ENCODE measurements at regions not wholly inside any gene's neighbourhood (a gene's known extent, or its start where the extent isn't known, plus 50 kb on each side); places are given as distances from the start of the nearest gene placed in this dataset.
"Not testable (repeated sequence)": the region's sequence is repeated elsewhere in the genome, so short reads cannot be mapped to it uniquely, and the experiment has no call there.

DNA sequence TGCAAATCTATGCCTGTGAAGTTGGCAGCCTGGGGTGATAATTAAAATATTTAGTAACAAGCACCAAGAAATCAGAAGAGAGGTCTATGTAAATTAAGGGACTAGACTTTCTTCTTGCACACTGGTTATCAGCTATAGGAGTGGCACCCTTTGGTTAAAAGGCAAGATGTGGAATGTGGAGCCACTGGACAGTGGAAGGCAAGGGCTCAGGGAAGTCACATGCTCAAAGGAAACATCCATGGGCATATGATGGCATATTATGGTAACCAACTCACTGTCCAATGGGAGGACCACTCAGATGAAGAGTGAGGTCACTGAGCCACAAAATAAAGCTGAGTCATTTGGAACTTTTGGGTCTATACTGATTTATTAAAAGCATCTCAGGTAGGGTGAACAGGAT is 165.6 kb upstream of the PRICKLE2 start:
- no peak for DNase-seq (ENCODE audit: low read depth)

DNA sequence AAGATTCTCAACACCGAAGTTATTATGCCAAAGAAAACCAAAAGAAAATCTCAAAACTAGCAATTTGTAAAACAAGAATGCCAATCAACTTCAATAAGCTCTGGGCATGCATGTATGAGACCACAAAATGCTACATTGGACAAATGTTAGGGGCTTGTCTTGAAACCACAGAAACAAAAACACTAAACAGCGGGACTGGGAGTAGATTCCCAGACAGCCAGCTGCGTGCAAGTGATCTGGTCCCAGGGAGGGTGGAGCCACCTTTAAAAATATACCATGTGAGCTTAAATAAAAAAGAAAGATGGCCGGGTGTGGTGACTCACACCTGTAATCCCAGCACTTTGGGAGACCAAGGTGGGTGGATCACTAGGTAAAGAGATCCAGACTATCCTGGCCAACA is 163.6 kb upstream of the PRICKLE2 start:
- DNase-seq (ENCODE audit: low read depth): no peak

DNA sequence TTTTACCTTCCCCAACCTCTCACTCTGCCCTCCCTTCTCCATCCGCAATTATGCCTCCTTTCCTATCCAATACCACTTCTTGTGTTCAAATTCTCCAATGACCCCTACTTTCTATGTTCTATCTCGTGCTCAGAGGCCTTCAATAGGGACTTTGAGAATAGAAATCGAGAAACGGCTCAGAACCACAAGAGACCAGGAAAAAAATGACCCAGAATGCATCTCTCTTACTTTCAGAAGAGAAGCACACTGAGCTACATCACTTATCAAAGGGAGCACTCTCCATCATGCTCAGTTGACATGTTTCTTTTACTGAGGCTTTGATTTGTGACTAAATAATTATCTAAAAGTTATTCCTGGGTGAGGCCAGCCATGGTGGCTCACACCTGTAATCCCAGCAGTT is 162.4 kb upstream of the PRICKLE2 start:
- DNase-seq (ENCODE audit: low read depth): no peak

DNA sequence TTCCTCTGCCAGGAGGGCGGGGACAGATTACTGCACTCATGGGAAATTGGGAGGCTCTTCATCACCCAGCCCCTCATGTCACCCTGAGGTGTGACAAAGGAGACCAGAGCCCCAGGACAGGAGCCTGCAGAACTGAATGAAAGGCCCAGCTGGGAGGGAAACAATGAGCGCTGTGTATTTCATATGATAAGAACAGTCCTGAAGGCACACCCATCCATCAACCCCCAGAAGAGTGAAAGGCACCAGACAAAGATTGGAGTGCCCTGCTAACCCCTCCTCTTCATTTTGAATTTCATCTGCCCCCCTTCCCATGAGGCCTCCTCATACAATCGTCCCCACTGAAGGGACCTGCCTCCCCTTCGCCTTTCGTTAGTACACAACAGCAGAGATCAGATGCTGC is 160.0 kb upstream of the PRICKLE2 start:
- no peak for DNase-seq (ENCODE audit: low read depth)

DNA sequence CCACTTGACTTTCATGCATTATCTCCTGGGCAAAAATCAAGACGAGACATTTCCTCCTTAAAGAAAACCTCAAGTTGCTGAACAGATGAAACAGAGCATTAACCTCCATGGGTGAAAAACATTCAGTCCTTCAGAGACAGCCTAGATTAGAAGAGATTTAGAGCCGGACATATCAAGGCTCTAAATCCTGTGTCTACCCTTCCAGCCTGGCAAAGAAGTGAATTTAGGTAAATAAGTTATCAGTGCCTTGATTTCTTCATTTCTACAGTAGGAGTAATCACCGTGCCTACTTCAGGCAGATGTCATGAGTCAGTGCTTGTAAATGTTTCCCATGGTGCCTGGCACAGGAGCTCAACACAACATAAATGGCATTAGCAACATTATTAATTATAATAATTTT is 159.3 kb upstream of the PRICKLE2 start:
- no peak for DNase-seq (ENCODE audit: low read depth)

DNA sequence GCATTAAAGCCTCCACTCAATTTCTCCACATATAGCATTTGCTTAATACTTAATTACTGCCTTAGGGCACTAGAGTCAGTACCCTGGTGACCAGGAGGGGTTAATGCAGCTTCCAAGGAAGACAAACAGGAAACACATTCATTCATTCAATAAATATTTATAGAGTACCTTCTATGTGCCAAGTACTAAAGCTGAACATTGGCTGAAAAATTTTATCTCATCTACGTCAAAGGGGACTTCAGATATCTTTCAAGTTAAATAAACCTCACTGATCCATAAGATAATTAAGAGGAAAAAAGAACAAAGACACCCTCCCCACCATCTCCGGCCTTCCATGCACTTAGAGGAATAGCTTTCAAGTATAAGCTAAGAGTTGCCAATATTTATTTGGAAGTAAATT is 156.9 kb upstream of the PRICKLE2 start:
- no peak for DNase-seq (ENCODE audit: low read depth)

DNA sequence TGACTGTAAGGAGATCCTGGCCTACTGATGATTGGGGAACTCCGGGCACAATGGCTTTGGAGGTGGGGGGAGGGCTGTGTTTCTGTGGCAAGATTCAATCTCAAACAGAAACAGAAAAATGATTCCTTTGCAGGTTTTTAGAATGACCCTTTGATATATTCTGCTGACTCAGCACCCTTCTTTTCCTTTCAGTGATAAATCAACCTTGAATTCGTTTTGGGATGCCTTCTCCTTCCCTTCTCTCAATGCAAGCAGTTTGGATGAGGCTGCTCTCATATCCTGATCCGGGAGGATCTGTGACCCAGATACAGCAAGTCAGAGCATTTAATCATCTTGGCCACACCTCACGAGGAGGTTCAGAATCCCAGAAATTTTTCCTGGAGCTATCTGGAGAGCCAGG is 156.1 kb upstream of the PRICKLE2 start:
- DNase-seq (ENCODE audit: low read depth): no peak

DNA sequence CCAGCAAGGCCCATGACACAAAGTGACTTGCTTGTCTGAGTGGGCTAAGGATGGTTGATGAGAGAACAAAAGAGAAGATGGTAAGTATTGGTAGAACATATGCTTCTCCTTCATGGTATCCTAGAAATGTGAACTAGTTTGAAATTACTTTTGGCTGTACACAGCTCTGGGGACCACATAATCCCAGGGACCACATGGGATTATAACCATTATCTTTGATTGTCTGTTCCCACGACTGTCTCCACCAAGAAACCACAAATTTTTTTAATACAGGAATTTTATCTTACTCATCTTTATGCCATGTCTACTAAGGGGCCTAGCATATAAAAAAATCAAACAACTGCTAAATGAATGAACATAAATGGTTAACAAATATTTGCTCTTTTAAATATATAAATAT is 155.3 kb upstream of the PRICKLE2 start:
- DNase-seq (ENCODE audit: low read depth): no peak

DNA sequence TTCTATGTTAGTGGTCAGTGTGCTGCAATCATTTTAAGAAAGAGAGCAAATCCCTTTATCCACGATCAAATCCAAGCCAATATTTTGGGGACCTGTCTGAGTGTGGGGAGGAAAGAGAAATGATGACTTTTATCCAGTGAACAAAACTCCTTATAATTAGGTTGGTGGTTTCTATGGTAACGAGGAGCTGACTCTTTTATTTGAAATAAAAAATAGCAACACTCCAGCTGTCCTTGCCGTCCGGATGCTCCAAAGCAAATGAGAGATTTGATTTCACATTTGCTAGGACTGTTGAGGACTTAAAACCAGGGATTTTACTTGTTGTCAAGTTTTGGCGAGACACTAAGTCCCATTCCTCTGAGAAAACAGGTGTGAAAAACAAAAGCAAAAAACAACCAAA is 154.0 kb upstream of the PRICKLE2 start:
- no peak for DNase-seq (ENCODE audit: low read depth)

DNA sequence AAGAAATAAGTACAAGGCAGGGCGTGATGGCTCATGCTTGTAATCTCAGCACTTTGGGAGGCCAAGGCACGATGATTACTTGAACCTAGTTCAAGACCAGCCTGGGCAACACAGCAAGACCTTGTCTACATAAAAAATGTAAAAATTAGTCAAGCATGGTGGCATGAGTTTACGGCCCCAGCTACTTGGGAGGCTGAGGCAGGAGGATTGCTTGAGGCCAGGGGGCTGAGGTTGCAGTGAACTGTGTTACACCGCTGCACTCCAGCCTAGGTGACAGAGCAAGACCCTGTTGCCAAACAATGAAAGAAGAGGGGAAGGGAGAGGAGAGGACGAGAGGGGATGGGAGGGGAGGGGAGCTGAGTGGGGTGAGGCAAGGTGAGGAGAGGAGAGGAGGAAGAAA is 152.7 kb upstream of the PRICKLE2 start:
- DNase-seq (ENCODE audit: low read depth): no peak

DNA sequence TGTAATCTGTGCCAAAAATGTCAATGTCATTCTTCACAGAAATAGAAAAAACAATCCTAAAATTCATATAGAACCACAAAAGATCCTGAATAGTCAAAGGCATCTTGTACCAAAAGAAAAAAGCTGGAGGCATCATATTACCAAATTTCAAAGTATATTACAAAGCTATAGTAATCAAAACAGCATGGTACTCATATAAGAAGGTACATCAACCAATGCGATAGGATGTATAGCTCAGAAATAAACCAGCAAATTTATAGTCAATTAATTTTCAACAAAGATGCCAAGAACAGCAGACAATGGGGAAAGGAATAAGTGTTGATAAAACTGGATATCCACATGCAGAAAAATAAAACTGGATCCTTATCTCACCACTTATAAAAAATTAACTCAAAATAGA is 150.5 kb upstream of the PRICKLE2 start:
- no peak for DNase-seq (ENCODE audit: low read depth)

DNA sequence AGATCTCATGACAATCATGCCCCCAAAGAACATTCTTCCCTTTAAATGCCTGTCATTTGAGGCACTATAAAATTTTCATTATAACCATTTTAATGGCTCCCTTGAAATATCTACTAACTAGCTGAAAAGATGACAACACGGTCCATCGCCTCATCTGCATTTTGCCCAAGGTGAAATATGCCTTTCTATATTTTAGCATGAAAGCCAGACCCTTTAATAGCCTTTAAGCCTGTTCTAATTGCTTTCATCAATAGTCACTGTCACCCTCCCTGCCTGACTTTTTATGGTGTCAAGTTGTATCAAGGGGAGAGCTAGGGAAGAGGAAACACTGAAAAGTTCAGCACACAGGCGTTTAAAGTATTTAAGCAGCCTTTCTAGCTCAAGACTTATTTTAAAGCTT is 144.1 kb upstream of the PRICKLE2 start:
- no peak for DNase-seq (ENCODE audit: low read depth)

DNA sequence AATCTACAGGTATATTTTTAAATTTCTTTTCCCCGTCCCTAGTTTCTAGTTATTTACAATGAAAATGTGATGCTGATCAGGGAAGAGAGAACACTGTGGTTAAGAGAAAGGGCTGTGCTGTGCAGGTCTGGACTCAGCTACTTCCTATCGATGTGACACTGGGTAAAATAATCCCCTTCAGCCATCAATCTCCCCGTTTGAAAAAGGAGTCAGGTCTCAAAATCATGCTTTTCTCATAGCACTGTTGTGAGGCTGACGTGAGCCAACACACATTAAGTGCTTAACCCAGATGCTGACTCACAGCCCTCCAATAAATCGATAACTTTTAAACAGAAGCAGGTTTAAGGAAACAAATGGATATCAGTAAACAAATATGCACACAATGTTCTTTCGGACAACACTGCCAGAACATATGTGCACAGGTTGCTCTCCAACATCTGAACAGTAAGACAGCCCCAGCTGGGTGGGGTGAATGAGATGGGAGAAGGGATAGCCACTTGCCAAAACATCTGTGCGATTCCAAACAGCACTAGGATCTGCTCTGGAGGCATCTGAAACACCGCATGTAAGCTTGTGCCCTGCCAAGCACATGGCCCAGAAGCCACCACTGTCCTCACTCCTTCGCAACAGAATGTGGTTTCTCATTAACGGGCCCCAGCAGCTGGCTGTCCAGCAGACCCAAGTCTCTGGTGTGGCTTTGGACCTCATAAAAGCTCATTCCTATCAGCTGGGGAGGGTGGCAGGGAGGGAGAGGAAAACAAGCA is 143.2 kb upstream of the PRICKLE2 start:
- no peak for DNase-seq (ENCODE audit: low read depth)

DNA sequence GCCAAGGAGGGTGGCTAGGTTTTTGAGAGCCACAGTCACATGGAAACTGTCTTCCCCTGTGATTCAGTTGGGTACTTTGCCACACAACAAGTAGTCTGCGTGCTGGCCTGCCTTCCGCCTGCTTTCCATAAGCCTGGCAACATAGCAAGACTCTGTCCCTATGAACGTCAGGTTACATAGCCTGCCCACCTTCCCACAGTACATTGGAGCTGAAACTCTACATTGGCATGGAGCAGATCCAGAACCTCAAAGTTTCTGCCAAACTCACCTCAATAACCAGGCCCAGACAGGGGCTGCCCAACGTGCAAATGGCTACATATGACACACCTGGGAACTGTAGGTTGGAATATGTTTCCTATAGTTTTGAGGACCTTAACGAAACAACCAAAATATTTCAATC is 140.6 kb upstream of the PRICKLE2 start:
- no peak for DNase-seq (ENCODE audit: low read depth)

DNA sequence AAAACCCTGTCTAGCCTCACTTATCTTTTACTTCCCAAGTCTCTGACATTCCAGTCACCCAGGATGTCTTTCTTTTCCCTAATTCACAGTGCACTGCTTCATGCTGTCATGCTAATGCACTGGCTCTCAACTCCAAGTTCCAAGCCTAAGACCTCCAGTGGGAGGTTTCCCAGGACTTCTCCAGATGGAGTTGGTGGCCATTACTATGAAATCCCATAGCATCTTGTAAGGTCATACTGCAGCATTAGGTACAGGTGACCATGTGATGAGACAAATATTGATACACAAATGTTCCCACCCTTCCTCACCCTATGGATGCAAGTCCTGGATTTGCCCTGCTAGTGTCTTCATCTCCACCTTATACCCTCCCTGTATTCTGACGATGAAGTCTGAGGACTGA is 138.6 kb upstream of the PRICKLE2 start:
- no peak for DNase-seq (ENCODE audit: low read depth)

DNA sequence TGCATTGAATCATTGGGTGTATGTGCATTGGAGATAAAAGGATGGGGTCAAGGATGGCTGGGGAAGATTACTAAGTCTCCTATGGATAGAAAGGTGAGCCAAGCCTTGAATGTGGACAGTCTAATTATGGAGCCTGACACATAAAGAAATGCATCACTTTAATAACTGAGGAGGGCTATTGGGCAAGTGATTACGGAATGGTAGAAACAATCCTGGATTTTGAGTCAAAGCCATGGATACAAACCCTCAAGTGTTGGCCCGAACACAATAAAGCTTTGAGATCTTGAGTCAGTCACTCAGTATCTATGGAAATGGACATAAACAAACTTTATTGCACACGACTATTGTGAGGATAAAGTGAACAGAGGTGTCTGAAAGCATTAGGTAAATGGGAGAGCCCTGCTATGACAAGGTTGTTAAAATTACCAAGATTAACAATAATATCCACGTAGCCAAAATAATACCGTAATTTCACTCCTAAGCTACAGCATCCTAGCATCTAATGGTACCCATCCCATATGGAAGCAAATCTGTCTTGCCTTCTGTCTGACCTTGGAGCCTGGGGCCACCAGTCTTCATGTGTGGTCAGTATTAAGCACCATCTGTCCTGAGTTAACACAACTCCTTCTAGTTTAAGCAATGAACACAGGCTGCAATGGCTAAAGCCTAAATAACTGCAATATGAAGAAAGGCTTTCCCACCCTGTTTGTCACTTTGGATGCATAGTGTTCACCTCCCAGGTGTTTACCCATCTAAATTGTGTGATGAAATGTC is 136.9 kb upstream of the PRICKLE2 start:
- DNase-seq (ENCODE audit: low read depth): peak; percentile 19

DNA sequence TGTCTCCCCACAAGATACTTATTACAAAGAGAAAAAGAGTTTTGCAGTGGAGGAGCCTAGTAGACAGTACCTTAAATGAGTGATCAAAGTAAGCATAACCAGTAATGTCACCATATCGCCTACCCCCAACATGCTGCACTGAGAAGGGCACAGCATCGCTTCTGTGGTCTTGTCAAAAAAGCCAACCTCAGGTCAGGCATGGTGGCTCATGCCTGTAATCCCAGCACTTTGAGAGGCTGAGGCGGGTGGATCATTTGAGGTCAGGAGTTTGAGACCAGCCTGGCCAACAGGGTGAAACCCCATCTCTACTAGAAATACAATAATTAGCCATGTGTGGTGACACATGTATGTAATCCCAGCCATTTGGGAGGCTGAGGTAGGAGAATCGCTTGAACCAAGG is 135.8 kb upstream of the PRICKLE2 start:
- not testable (repeated sequence) for DNase-seq (ENCODE audit: low read depth)

DNA sequence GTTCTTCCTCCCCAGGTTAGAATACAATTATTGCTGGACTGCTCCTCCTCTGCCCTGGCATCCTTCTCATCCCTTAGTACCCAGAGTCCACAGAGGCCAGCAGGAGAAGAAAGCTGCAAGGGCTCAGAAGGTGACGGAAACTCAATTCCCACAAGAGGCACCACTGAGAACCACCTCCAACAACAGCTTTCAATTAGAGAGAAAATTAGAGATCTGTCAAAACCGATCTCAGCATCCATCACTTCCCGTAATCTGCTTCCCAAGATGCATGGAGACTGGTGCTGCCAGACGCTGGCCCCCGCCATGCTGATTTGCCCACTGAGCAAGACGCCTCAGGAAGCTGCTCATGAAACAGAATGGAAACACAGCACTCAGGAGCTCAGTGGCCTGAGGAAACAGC is 135.0 kb upstream of the PRICKLE2 start:
- DNase-seq (ENCODE audit: low read depth): no peak

DNA sequence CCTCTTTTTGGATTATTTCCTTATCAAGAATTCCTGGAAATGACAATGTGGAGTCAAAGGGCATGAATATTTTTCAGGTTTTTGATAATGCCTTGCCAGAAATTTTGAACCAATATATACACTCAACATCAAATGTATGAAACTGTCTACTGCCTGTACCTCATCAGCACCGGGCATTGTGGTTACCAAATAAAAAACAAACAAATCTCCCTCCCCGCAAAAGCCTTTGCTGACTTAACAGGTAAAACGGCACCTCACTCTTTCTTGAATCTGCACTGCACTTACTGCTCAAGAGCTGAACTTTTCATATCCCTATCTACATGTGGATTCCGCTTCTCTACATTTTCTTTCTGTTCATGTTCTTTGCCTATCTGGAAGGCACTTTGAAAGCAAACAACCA is 134.5 kb upstream of the PRICKLE2 start:
- no peak for DNase-seq (ENCODE audit: low read depth)

DNA sequence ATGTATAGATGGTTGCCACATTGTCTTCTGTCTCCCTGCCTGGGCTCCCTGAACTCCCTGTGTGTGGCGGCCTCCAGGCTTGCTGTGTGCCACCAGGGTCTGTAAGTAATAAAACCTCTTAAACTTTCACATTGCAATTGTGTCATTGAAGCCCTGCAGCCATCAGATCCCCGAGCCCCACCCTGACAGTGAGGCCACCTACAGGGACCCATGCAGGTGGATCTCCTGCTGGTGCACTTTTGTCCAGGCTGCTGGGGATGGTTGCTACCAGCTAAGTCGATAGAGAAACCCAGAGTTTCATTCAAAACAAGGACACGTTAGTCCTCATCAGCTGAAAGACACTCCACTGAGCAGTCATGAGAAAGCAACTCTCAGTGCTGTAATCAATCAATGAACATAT is 133.6 kb upstream of the PRICKLE2 start:
- no peak for DNase-seq (ENCODE audit: low read depth)

DNA sequence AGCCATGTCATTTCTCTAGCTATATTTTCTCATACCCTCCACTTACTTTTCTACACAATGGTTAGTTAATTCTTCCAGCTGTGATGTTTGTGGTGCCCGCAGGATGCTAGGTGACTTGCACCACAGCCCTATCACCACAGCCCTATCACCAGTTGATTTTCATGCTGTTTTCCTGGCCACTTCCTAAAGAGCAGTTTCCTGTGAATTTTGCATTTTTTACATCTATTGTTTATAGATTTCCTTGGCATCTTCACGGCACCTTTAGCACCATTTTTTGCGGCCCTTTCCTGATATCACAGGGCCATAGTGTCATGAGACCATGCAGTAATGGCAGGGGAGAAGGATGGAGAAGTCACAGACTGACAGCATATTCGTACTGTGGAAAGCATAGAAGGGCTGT is 132.9 kb upstream of the PRICKLE2 start:
- no peak for DNase-seq (ENCODE audit: low read depth)

DNA sequence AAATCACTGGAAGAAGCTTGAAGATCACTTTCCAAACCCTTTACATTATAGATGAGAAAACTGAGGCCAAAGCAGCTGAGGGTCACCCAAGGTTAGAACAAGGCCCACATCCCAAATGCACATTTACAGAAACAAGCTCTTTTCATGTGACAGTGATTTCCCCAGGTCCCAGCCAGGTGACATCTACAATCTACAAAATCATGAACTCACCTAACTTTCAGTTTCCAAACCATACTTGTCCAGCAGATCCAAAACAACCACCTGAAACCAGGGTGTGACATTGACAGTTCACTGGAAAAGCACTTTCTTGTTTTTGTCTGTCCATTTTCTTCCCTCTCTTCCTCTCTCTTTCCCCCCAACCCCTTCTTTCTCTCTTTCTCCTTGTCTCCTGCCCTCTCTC is 132.2 kb upstream of the PRICKLE2 start:
- no peak for DNase-seq (ENCODE audit: low read depth)

DNA sequence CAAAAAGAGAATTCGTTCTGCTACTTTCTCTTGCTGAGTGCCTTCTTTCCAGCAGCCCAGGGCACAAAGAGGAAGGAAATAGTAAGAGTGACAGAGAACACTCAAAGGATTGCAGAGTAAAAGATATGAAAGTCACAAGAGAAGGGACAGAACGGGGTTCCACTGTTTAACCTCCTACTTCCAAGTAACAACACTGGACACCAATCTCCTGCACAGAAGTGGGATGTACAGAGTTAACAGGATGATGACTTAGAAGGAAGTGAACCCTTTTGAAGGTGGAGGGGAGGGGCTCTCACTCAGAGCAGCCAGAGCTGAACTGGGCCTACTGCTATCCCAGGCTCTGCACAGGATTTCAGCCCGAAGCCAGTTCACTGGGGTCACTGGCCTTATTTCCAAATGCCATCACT is 130.1 kb upstream of the PRICKLE2 start:
- no peak for DNase-seq (ENCODE audit: low read depth)

DNA sequence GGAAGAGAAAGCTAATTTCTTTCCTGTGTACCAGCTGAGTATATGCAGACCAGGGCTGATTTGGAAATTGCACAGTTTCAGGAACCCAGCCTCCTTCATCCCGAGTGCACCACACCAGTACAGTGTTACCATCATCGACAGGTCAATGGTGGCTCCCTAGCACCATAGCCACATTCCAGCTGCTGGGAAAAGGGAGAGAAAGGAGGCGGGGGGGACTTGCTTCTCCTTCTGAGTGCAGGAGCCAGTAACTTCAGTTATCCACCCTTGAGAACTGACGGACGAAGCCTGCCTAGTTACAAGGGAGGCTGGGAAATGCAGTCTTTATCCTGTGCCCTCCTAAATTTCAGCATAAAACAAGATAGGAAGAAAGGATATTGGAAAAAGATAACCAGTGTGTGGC is 129.7 kb upstream of the PRICKLE2 start:
- DNase-seq (ENCODE audit: low read depth): no peak
